HG03520 (cell line): ENCODE measurements at regions not wholly inside any gene's neighbourhood (a gene's known extent, or its start where the extent isn't known, plus 50 kb on each side); places are given as distances from the start of the nearest gene placed in this dataset.
"Not testable (repeated sequence)": the region's sequence is repeated elsewhere in the genome, so short reads cannot be mapped to it uniquely, and the experiment has no call there.

Experiments
- ATAC-seq: cut with Tn5 transposase; IDR thresholded peaks from one replicate; pipeline ENCODE4 v1.9.1; 2021; ENCODE audit warnings: mild to moderate bottlenecking, moderate library complexity; ENCODE audit not compliant: unreplicated experiment

DNA sequence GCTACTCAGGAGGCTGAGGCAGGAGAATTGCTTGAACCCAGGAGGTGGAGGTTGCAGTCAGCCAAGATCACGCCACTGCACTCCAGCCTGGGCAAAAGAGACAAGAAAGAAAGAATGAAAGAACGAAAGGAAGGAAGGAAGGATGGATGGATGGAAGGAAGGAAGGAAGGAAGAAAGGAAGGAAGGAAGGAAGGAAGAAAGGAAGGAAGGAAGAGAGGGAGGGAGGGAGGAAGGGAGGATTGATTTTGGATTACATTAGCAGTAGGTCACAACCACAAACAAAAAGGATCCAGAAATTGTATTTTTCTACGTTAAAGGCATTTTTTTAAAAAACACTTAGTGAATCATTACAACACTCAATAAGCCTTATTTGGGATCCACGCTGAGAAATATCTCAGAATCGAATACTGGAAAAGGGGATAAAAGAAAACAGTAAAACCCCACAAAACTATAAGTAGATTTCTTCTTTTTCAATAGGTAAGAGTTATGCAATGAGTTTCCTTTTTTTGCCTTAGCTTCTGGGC, 136.9 kb upstream of the FREM1 start:
- no peak for ATAC-seq

DNA sequence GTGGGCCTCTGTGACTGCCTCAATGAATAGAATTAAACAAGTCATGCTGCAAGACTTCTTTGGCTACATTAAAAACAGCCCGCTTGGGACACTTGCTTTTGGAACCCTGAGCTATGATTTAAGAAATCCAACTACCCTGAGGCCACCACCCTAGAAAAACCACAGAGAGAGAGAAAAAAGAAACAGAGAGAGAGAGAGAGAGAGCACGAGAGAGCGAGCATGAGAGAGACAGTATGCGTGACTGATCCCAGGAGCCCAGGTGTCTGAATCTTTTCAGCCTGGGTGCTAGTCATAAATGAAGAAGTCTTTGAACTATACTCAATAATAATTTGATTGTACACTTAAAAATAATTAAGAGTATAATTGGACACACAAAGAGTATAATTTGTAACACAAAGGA, 123.1 kb upstream of the FREM1 start:
- ATAC-seq = no peak

DNA sequence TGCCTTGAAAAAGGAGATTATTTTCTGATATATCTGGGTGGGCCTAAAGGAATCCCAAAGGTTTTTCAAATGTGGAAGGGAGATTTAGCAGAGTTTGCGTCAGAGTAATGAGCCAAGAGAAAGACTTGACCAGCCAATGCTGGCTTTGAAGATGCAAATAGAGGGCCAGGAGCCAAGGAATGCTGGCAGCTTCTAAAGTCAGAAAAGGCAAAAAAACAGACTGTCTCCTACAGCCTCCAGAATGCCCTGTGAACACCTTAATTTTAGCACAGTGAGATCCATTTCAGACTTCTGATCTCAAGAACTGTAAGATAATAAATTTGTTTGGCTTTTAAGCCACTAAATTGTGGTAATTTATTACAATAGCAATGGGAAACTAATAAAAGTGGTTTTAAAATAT, 122.6 kb upstream of the FREM1 start:
- no peak for ATAC-seq

DNA sequence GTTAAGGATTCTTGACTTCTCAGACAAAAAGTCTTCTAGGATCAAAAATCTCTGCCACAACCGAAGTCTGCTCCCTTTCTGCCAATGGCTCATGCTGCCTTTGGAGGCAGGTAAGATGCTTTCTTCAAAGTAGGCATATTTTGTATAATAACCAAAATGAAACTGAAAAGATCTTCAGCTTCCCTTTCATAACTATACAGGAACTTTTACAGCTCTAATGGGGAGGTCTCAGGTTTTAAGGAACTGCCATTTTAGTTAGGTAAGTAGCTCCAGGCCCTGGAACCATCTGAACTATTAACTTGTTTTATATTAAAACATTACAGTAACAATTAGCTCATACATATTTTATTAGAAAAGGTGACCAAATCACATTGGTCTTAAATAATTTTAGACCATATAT, 110.9 kb upstream of the FREM1 start:
- ATAC-seq = no peak

DNA sequence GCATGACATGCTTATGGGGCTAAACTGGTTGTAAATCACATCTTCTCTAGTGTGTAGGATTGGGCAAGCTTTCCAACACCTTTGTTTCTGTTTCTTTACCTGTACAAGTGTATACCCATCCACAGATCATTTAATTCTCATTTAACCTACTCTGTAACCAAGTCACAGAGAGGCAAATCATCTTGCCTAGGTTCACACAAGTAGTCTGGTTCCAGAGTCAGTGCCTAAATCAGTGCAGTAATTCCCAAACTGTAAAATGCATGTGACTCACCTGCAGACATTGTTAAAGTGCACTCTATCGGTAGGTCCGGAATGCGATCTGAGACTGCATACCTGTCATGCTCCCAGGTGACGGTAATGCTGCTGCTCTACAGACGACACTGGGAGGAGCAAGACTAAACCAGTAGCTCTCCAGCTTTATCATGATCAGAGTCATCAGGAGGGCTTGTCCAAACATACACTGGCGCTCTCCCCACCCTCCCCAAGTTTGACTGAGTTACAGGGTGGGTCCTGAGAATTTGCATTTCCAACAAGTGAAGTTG, 107.9 kb upstream of the FREM1 start:
- no peak for ATAC-seq

DNA sequence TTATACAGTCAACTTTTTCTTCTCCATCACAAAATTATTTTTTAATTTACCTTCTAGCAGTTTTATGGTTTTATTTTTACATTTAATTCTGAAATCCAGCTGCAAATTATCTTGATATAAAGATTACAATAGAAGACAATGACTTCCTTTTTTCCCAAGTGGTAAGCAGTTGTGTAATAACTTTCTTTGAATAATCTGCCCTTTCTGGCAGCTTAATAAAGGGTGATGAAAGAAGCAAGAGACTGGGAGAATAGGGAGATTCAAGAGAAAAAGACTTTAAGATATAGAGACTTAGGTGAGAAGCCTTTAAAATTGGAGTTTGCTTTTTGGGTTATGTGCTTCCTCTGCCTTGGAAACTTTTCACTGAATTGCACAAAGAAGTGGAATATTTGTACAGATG, 100.4 kb upstream of the FREM1 start:
- no peak for ATAC-seq

DNA sequence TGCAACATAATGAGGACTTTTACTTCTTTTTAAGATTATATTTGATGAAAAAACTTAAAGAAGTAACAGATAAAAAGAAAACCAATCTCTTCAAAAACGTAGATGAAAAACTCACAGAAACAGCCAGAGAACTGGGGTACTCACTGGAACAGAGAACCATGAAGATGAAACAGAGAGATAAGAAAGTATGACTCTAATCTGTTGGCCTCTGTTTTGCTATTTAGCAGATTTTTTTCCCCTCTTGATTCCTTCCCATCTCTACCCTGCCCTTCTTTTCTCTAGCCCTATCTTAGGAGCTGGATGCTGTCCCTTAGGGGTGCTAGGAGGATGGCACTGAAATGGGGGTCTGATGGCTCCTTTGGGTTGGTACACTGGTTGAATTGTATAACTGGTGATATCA, 97.5 kb upstream of the FREM1 start:
- no peak for ATAC-seq

DNA sequence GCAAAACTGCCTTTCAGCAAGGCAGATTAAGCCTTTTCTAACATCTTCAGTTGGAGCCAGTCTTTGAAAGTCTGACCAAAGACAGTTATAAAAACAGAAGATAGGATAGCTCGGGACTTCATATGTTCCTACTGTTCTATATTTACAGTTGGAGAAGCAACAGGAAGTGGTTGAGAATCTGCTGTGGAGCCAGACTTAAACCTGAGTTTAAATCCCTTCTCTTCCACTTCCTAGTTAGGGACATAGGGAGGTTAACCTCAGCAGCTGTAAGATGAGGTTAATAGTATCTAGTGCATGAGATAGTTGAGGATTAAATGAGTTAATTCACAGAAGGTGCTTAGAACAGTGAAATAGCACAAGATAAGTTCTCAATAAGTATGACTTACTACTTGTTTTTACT, 84.5 kb upstream of the FREM1 start:
- ATAC-seq = no peak

DNA sequence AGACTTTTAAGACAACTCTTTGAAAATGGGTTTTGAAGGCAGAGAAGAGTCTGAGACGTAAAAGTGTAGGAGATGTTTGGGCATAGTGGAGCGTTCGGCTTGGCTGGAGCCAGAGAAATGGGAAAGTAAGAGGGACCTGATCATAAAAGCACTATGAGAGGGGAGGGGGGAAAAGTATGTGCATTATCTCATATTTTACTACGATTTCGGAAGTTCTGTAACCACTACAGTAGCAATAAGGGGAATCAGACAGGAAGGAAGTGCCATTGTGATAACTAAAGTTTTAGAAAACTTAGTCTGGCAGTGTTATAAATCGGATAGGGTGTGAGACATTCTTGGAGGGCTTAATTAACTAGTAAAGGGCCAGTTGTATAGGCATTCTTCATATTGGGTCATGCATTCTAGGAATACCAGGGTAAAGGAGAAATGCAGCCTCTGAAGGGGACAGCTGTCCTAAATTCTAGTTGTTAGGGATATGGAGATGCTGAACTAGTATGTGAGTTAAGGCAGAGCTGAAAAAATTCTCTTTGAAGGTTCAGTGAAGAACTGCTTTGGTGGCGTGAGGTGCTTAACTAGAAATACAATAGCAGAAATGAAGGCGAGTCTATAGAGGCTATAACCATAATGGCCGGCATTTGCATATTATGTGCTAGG, 83.8 kb upstream of the FREM1 start:
- ATAC-seq = no peak

DNA sequence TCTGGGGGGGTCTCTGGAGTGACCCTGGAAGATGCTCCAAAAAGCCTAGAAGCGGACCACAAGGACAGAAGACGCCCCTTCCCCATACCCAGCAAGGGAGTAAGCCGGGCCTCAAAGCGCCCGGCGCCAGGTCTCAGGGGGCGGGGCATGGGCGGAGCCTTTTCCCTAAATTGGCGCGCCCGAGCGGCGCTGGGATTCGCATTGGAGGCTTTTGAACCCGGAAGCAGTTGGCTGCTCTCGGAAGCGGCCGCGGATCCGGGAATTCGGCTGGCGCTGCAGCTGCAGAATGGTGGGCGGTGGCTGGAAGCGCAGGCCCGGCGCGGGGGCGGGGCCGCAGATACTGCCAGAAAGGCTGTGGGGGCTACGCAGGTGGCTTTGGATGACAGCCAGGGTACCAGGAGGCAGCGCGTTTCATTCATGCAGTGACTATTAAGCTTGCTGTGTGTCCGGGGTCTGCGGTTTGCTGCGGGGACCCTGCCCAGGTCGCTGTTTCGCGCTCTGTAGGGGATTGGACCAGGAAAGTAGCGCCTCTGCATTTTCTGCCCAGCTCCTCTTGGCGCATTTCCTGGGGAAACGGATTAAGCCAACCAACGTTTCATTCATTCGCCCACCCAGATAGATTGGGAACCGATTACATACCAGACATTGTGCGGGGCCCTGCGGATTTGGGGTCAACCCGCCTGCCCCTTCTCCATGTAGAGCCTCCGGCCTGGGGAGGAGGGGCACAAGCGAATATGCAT, 83.0 kb upstream of the FREM1 start:
- ATAC-seq = no peak

DNA sequence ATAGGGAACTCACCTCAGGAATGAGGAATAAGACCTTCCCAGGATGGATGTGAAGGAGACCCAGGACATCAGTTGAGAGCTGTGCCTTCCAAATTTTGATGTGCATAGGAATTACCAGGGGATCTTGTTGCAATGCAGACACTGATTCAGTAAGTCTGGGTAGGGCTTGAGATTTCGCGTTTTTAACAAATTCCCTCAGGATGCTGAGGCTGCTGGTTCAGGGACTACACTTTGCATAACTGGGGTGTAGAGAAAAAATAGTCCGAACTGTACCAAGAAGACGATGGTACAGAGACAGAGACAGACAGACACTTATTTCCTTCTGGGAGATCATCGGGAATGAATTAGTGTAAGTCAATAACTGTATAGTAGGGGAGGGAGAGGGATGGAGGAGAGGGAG, 82.3 kb upstream of the FREM1 start:
- ATAC-seq = no peak

DNA sequence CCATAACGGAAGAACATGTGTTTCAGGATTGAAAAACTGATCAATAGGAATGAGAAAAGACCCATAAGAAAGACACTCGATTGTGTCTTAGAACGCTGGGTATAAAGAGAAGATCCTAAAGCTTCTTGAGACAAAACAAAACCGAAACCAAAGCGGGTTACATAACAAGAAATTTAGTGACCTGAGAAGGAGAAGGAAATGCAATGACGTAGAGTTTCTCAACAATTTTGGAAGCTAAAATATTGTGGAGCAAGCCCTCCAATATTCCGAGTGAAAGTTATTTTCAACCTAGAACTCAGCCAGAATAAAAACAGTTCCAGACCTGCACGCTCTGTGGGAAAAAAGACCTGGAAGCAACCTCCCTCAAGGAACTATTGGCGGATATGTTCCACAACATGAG, 81.9 kb upstream of the FREM1 start:
- ATAC-seq = no peak

DNA sequence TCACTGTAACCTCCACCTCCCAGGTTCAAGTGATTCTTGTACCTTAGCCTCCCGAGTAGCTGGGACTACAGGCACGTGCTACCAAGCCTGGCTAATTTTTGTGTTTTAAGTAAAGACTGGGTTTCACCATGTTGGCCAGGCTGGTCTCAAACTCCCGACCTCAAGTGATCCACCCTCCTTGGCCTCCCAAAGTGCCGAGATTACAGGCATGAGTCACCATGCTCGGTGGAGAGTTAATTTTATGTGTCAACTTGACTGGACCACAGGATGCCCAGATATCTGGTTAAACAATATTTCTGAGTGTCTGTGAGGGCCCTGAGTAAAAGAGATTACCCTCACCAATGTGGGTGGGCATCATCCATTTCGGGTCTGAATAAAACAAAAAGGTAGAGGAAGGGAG, 80.4 kb upstream of the FREM1 start:
- ATAC-seq = not testable (repeated sequence)

DNA sequence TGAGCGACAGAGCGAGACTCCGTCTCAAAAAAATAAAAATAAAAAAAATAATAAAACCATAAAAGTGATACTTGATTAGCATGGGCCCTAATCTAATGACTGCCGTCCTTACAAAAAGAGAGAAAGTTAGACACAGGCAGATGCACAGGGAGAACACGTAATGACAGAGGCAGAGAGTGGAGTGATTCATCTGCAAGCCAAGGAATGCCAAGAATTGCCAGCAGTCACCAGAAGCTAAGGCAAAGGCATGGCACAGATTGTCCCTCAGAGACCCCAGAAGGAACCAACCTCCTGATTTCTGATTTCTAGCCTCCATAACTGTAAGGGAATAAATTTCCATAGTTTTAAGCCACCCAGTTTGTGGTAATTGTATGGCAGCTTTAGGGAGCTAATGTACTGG, 79.6 kb upstream of the FREM1 start:
- no peak for ATAC-seq

DNA sequence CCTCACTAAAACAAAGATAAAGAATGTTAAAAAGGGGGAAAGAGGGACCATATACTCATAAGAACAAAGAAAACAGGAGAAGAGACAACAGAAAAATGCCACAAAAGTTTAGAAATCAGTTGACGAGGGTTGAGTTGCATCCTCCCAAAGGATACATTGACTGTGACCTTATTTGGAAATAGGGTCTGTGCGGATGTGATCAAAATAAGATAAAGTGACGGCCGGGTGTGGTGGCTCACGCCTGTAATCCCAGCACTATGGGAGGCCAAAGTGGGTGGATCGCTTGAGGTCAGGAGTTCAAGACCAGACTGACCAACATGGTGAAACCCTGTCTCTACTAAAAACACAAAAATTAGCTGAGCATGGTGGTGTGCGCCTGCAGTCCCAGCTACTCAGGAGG, 79.1 kb upstream of the FREM1 start:
- ATAC-seq = not testable (repeated sequence)

DNA sequence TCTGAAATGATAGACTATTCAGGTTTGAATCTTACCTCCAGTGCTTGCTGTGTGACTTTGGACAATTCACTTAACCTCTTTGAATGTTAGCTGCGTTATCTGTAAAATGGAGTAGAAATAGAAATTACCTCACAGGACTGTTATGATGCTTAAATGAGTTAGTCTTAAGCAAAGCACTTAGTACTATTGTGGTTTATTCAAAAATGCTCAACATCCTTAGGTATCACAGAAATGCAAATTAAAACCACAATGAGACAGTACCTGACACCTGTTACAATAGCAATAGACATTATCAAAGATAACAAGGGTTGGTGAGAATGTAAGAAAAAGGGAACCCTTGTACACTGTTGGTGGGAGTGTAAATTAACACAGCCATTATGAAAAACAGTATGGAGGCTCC, 77.6 kb upstream of the FREM1 start:
- no peak for ATAC-seq

DNA sequence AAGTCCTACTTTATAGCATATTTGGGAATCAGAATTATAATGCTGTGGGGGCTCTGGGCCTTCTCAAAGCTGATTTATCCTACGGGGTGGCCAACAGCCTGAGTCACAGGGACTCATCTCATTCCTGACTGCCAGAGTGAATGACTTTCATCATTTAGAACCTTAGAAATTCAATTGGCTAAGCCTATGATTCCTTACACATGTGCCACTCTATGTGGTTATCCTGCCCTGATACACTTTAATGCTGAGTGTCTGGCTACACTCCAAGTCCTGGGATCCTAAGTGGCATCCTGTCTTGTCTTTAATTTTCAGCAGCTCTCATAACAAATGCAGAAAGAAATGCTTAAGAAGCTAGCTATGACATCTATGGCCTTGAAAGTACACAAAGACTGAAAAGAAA, 75.2 kb upstream of the FREM1 start:
- no peak for ATAC-seq

DNA sequence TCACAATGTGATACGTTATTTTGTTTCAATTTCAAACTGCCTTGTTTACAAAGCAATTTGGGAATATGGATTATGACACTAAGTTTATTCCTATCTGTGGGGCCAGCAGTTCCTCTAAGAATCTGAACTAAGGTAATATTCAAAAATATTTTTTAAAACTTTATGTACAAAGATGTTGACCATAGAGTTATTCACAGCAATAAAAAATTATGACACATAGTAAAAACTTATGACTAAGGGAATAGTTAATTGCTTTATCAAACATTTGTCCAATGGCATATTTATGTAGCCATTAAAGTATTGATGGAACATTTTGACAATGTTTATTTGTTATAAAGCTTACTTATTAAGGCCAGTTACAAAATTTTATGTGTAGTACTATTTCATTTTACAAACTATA, 73.4 kb upstream of the FREM1 start:
- ATAC-seq = no peak

DNA sequence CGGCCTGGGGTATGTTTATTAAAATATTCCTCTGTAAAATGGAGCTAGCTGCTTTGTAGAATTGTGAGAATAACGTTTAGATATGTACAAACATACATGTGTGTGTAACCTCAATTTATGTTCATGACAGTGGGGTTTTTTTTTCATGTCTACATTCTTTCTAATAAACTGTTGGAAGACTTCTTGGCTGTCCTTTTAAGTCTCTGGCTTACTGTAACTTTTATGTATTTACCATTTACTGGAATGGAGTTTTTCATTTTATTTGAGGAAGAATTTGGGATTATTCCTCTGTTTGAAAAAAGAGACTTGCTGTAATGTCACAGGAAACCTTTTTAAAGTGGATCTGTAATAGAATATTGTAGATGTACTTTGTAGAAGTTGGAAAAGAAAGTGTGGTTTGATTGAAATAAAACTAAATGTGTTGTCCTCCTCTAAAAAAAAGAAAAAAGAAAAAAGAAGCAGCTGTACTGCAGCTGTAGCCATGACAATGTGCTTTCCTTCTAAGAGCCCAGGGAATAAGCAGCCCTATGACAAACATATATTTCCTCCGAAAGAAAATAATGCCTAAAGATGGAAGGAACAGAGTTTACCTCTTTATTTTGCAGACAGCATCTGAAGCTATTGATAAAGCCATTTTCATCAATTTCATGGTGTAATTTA, 71.2 kb upstream of the FREM1 start:
- no peak for ATAC-seq

DNA sequence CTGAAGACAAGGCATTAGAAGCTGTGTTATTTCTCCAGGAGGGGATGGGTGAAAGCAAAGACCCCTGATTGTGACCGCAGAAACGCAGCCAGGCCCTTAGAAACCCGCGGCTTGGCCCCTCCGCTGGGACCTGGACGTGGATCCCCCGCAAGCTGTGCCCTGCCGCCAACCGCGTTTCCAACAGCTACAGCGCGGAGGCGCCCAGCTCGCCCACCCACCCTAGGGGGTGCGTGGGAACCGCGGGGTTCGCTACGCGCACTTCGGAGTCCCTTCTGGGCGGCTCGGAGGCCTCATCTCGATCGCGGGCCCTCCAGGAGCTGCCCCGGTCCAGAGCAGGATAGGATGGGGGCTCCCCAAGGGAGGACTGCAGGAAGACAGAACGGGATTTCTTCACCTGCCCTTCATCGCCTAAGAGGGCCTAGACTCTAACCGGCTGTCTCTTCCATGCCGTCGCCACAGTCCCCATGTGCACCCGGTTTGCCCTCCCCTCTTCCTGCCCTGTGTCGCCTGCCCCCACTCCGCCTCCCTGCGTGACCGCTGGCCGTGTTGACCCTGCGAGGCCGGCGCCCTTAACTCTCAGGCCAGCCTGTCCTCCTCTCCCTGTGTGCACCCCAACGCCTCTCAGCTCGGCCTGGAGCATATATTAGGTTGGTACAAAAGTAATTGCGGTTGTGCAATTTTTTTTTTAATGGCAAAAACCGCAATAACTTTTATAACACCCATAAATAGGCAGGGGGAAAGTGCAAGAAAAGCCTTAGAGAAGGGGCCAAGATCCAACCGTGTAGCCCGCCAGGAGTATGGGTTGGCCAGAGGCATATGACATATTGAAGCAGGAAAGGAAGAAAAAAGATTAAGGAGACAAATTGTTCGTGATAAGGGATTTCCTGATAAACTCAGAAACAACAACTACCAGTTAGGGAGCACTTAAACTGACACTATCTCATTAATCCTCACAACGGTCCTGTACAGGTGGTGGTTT, 68.1 kb upstream of the FREM1 start:
- ATAC-seq = no peak
